NT2/D1 (cell line): ENCODE measurements at regions not wholly inside any gene's neighbourhood (a gene's known extent, or its start where the extent isn't known, plus 50 kb on each side); places are given as distances from the start of the nearest gene placed in this dataset.
"Not testable (repeated sequence)": the region's sequence is repeated elsewhere in the genome, so short reads cannot be mapped to it uniquely, and the experiment has no call there.

Experiments
- DNase-seq: peaks from one replicate; pipeline ENCODE4 v3.0.0-alpha.2; 2011; ENCODE audit warnings: low read depth, low spot score
- H3K27me3 ChIP-seq: 2 replicates; pipeline ENCODE4 v1.6.0; 2011; ENCODE audit warnings: mild to moderate bottlenecking; ENCODE audit not compliant: insufficient read length, insufficient read depth
- H3K36me3 ChIP-seq: 2 replicates; pipeline ENCODE4 v1.6.1; 2011; ENCODE audit warnings: mild to moderate bottlenecking, low read length, mixed read lengths; ENCODE audit not compliant: insufficient read depth, insufficient read length
- H3K4me1 ChIP-seq: 2 replicates; pipeline ENCODE4 v1.5.1; 2011; ENCODE audit not compliant: insufficient read depth, insufficient read length
- H3K4me3 ChIP-seq: 2 replicates; pipeline ENCODE4 v1.5.1; 2011; ENCODE audit warnings: low read depth; ENCODE audit not compliant: insufficient read length
- H3K9ac ChIP-seq: 2 replicates; pipeline ENCODE4 v1.6.0; 2011; ENCODE audit warnings: low read depth; ENCODE audit not compliant: insufficient read length
- H3K9me3 ChIP-seq: 2 replicates; pipeline ENCODE4 v1.5.1; 2011; ENCODE audit warnings: mild to moderate bottlenecking, low read length; ENCODE audit not compliant: insufficient read depth
- SUZ12 ChIP-seq: IDR thresholded peaks from 2 replicates; pipeline ENCODE4 v1.6.1; 2011; ENCODE audit not compliant: insufficient read length, insufficient read depth; ENCODE audit errors: extremely low read depth
- YY1 ChIP-seq: IDR thresholded peaks from 2 replicates; pipeline ENCODE4 v1.6.1; 2011; ENCODE audit not compliant: insufficient read length, insufficient read depth
- ZNF274 ChIP-seq: IDR thresholded peaks from 2 replicates; pipeline ENCODE4 v1.6.1; 2011; ENCODE audit warnings: mild to moderate bottlenecking, low read depth, low read length

GRCh38 chr12:131323879-131324278, 370.2 kb downstream of the ADGRD1 start:
- Histone ChIP-seq H3K36me3 (no peaks in the 10 kb centered on the region), H3K27me3 (no peaks in the 10 kb centered on the region), H3K9me3 (peaks cover 78% of the 10 kb centered on the region), H3K4me1 (peaks cover 2% of the 10 kb centered on the region), H3K4me3 (no peak overlapping the region), H3K9ac (no peak overlapping the region)
- DNase-seq = no peak
- no peak for TF ChIP-seq SUZ12
- no peak for TF ChIP-seq YY1
- no peak for TF ChIP-seq ZNF274

GRCh38 chr12:131327521-131328488, 374.1 kb downstream of the ADGRD1 start:
- Histone ChIP-seq H3K27me3 (no peaks in the 10 kb centered on the region), H3K36me3 (no peaks in the 10 kb centered on the region), H3K4me1 (peaks cover 2% of the 10 kb centered on the region), H3K9me3 (peaks cover 41% of the 10 kb centered on the region), H3K9ac (no peak overlapping the region), H3K4me3 (no peak overlapping the region)
- DNase-seq = no peak
- TF ChIP-seq SUZ12 (no peak), ZNF274 (no peak), YY1 (no peak)

- not testable (repeated sequence) for H3K27me3 ChIP-seq, DNase-seq, H3K9ac ChIP-seq, H3K36me3 ChIP-seq, H3K4me3 ChIP-seq, H3K4me1 ChIP-seq
- peaks cover 27% of the 10 kb centered on the region; the same call in 1 of the 2 replicates for H3K9me3 ChIP-seq
These were observed 375.4 kb downstream of the ADGRD1 start for GRCh38 chr12:131328861-131329845.

- no peak for DNase-seq
These were observed 376.6 kb downstream of the ADGRD1 start for GRCh38 chr12:131330106-131330815.

GRCh38 chr12:131331148-131331750, 377.5 kb downstream of the ADGRD1 start:
- Histone ChIP-seq H3K27me3 (no peaks in the 10 kb centered on the region), H3K9me3 (peaks cover 8% of the 10 kb centered on the region; the same call in 1 of the 2 replicates), H3K4me1 (peaks cover 2% of the 10 kb centered on the region), H3K4me3 (no peak overlapping the region), H3K36me3 (no peaks in the 10 kb centered on the region), H3K9ac (no peak overlapping the region)
- DNase-seq = no peak
- TF ChIP-seq SUZ12 (no peak), ZNF274 (no peak), YY1 (no peak)

More at GRCh38 chr12:131330106-131330815, 376.6 kb downstream of the ADGRD1 start:
- Histone ChIP-seq H3K36me3 (no peaks in the 10 kb centered on the region), H3K9ac (no peak overlapping the region), H3K27me3 (no peaks in the 10 kb centered on the region), H3K9me3 (peaks cover 17% of the 10 kb centered on the region; the same call in 1 of the 2 replicates), H3K4me3 (no peak overlapping the region), H3K4me1 (peaks cover 2% of the 10 kb centered on the region)
- TF ChIP-seq SUZ12 (no peak), YY1 (no peak), ZNF274 (no peak)

- no peak for DNase-seq
- Histone ChIP-seq H3K27me3 (no peaks in the 10 kb centered on the region), H3K9me3 (peaks cover 2% of the 10 kb centered on the region; the same call in 1 of the 2 replicates), H3K36me3 (no peaks in the 10 kb centered on the region), H3K4me1 (peaks cover 2% of the 10 kb centered on the region), H3K9ac (no peak overlapping the region), H3K4me3 (no peak overlapping the region)
- TF ChIP-seq YY1 = no peak
- TF ChIP-seq SUZ12 = no peak
- TF ChIP-seq ZNF274 = no peak
These were observed 378.5 kb downstream of the ADGRD1 start for GRCh38 chr12:131332224-131332623.
